ENCODE measurements at regions not wholly inside any gene's neighbourhood (a gene's known extent, or its start where the extent isn't known, plus 50 kb on each side); places are given as distances from the start of the nearest gene placed in this dataset.

- Histone ChIP-seq H3K79me1 (ENCODE audit: low read depth in 1 of 2, low read length in 2 of 2) (no peaks in the 10 kb centered on the region), H4K91ac (ENCODE audit: insufficient read depth, low read depth, low read length) (no peak overlapping the region), H4K5ac (ENCODE audit: low read depth, low read length) (no peak overlapping the region), H3K4ac (ENCODE audit: low read depth, low read length) (no peak overlapping the region), H2AK9ac (replicated peaks; ENCODE audit: low read depth, low read length, poor library complexity) (no peak overlapping the region), H3K4me2 (ENCODE audit: low read depth, low read length) (no peak overlapping the region), H4K8ac (ENCODE audit: low read depth in 2 of 2, low read length in 2 of 2) (no peak overlapping the region), H3K14ac (replicated peaks; ENCODE audit: low read depth, low read length) (no peak overlapping the region), H3K9ac (ENCODE audit: low read depth, low read length) (no peak overlapping the region), H3K56ac (ENCODE audit: extremely low read depth, insufficient read depth, low read length) (no peak overlapping the region), H2BK120ac (ENCODE audit: low read depth, low read length) (no peak overlapping the region), H3K9me3 (ENCODE audit: control insufficient read depth, insufficient read depth, low read length) (peaks cover 4% of the 10 kb centered on the region), H3K27ac (ENCODE audit: insufficient read depth, low read length) (no peak overlapping the region), H2BK15ac (ENCODE audit: low read depth, low read length) (no peak overlapping the region), H3K18ac (ENCODE audit: low read depth, low read length) (no peak overlapping the region), H3K36me3 (ENCODE audit: control insufficient read depth, insufficient read depth, low read length) (no peaks in the 10 kb centered on the region), H3K9me1 (ENCODE audit: insufficient read depth, low read length) (no peaks in the 10 kb centered on the region), H2AFZ (replicated peaks; ENCODE audit: low read length, poor library complexity) (no peak overlapping the region), H3K4me1 (ENCODE audit: control insufficient read depth, insufficient read depth, low read length) (no peaks in the 10 kb centered on the region), H3K23ac (ENCODE audit: low read depth, low read length) (no peak overlapping the region), H4K20me1 (ENCODE audit: insufficient read depth, low read length) (no peaks in the 10 kb centered on the region), H2BK20ac (ENCODE audit: low read depth, low read length) (no peak overlapping the region), H2AK5ac (ENCODE audit: low read depth, low read length) (no peak overlapping the region), H3K27me3 (ENCODE audit: control insufficient read depth, insufficient read depth, low read length) (peaks cover 5% of the 10 kb centered on the region), H2BK5ac (ENCODE audit: low read depth, low read length, poor library complexity, severe bottlenecking) (no peak overlapping the region), H3K4me3 (ENCODE audit: insufficient read depth, low read depth, low read length) (no peak overlapping the region)
- TF ChIP-seq MAFK (IDR thresholded peaks at IDR 0.05; ENCODE audit: low read depth, low read length) (no peak), POLR2A (IDR thresholded peaks at IDR 0.05; ENCODE audit: low read depth, low read length) (no peak)
- DNase-seq (no peak), ATAC-seq (ENCODE audit: low read depth) (no peak)
- intact Hi-C loops (cut with micrococcal nuclease) (no loop called here), dilution Hi-C loops (cut with HindIII; ENCODE audit: low sequenced_read_pairs, unreplicated experiment) (no loop called here), in situ Hi-C loops (cut with MboI; ENCODE audit: low sequenced_read_pairs) (no loop called here)
- POLR2A ChIA-PET (ENCODE audit: unreplicated experiment): no interaction called here
- 0% methylated on average over 1 of the region's 2 CpGs; no CpG with 5 or more reads in 1 of the 2 experiments for WGBS, 2 experiments (ENCODE audit: extremely low coverage in 2 of 2, insufficient read length in 1 of 2)
- CTCF ChIA-PET: no interaction called here
- BruUV-seq (replicated peaks): no TSS peak
Measured at GRCh38 chr3:43838009-43838758, 147.4 kb downstream of the ABHD5 start.

Data from IMR-90 (cell line).